Endothelial cell of umbilical vein (primary cell): ENCODE measurements at regions not wholly inside any gene's neighbourhood (a gene's known extent, or its start where the extent isn't known, plus 50 kb on each side); places are given as distances from the start of the nearest gene placed in this dataset.

Experiments used
- JUN ChIP-seq: IDR thresholded peaks from 2 replicates; pipeline ENCODE4 v1.6.1; 2011; ENCODE audit warnings: borderline replicate concordance, low read depth; ENCODE audit not compliant: insufficient read length, insufficient read depth
- POLR2AphosphoS5 ChIP-seq: IDR thresholded peaks from 2 replicates; pipeline ENCODE4 v1.6.1; 2012; ENCODE audit warnings: low read depth, mild to moderate bottlenecking, control low read depth, low read length, moderate library complexity; ENCODE audit not compliant: insufficient read depth

GRCh38 chr16:85522842-85523601 lies 90.1 kb upstream of the GSE1 start:
- no peak for TF ChIP-seq POLR2AphosphoS5
- no peak for TF ChIP-seq JUN
